D721Med (cell line): ENCODE measurements at regions not wholly inside any gene's neighbourhood (a gene's known extent, or its start where the extent isn't known, plus 50 kb on each side); places are given as distances from the start of the nearest gene placed in this dataset.

Experiments used
- DNase-seq: peaks from one replicate; pipeline ENCODE4 v3.0.0; 2011; ENCODE audit warnings: low spot score; ENCODE audit not compliant: insufficient read length
- FAIRE-seq: peaks from 2 replicates; lab custom pipeline; 2011; peaks lifted over from hg19 to GRCh38; lab: Jason Lieb, UNC
- TF ChIP-seq, protein P1 (sequence below): IDR thresholded peaks from 2 replicates; pipeline ENCODE4 v1.5.1; 2012; ENCODE audit warnings: mild to moderate bottlenecking, control low read depth; ENCODE audit not compliant: insufficient read depth; ENCODE audit errors: missing control alignments

DNA sequence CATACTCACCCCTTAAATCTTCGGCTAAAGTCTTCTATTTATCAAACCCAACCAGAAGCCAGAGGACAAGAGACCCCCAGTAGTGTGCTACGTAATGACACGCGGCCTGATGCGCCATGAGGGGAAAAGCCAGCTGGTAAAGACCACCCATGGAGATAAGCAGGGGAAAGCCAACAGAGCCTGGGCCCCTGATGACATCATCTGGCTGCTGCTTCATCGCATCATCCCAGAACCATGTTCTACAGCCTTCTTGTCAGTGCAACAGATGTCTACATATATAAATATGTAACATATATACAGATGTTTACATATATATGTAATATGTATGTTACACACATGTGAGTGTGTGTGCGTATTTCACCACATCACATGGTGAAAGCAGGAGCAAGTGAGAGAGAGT is 81.7 kb upstream of the VANGL1 start:
- DNase-seq = no peak
- TF ChIP-seq, protein P1, sequence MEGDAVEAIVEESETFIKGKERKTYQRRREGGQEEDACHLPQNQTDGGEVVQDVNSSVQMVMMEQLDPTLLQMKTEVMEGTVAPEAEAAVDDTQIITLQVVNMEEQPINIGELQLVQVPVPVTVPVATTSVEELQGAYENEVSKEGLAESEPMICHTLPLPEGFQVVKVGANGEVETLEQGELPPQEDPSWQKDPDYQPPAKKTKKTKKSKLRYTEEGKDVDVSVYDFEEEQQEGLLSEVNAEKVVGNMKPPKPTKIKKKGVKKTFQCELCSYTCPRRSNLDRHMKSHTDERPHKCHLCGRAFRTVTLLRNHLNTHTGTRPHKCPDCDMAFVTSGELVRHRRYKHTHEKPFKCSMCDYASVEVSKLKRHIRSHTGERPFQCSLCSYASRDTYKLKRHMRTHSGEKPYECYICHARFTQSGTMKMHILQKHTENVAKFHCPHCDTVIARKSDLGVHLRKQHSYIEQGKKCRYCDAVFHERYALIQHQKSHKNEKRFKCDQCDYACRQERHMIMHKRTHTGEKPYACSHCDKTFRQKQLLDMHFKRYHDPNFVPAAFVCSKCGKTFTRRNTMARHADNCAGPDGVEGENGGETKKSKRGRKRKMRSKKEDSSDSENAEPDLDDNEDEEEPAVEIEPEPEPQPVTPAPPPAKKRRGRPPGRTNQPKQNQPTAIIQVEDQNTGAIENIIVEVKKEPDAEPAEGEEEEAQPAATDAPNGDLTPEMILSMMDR = no peak
- FAIRE-seq = no peak

DNA sequence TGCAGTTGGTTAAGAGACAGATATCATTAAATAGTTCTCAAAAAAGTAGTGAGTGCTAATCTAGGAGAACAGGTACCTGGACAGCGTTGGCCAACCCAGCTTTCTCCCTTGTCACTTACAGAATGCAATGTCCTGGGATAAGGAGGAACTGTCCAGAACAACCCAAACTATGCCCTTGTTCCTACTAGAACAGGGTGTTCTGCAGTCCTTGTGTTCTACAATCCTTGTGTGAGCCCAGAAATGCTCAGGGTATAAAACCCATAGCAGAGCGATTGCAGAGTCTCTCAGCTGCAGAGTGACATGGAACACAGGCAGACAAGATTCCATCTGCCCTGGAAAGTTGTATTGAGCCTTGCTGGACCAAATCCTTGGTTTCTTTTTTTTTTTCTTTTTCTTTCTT is 83.5 kb upstream of the VANGL1 start:
- DNase-seq = no peak
- FAIRE-seq = no peak
- TF ChIP-seq, protein P1 = no peak

DNA sequence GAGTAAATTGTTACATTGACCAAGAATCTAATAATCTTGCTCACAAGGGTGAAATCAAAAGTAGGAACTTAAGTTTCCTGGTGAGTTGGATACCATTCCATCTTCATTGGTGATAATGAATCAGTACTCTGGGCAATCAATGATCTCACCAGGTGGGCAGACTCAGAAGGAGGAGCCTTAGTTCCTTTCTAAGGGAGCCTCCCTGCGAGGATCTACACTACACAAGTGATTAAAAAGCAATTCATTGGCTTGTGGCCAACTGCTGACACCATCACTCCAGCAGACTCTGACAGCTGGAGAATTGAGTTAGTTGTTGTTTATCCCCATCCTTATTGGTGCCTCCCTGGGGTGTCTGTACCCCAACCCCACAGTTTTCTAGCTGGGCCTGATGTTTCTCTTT is 84.1 kb upstream of the VANGL1 start:
- DNase-seq (no peak), FAIRE-seq (no peak)
- TF ChIP-seq, protein P1 = no peak

DNA sequence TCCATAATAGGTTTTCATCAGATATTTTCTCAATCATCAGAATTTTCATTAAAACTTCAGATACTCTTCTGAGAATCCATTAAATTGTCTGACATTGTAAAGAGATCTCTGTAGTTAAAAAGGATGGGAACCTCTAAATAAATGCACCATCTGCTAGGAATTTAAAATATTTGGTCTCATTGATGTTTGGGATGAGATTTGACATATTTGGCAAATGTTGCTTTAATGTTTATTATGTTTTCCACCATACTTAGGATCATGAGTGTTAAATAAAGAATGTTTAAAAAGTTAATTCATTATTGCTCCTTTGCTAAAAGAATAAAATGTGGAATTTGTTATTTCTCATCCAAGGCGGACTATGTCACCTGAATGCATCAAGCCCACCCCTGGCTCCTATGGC is 85.5 kb upstream of the VANGL1 start:
- TF ChIP-seq, protein P1 = no peak
- no peak for FAIRE-seq
- no peak for DNase-seq

DNA sequence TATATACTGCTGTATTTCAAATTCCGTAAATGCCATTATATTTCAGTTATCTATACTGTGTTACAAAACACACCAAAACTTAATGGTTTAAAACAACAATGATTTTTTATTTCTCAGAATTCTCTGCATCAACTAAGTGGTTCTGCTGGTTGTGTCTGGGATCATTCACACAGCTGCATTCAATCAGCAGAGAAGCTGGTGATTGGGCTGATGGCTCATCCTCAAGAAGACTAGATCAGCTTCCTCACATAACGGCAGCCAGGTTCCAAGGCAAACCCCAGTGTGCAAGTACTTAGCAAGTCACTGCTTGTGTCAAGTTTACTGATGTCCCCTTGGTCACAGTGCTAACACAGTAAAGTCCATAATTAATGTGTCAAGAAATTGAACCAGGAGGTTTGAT is 86.3 kb upstream of the VANGL1 start:
- DNase-seq = no peak
- TF ChIP-seq, protein P1 = no peak
- FAIRE-seq = no peak

DNA sequence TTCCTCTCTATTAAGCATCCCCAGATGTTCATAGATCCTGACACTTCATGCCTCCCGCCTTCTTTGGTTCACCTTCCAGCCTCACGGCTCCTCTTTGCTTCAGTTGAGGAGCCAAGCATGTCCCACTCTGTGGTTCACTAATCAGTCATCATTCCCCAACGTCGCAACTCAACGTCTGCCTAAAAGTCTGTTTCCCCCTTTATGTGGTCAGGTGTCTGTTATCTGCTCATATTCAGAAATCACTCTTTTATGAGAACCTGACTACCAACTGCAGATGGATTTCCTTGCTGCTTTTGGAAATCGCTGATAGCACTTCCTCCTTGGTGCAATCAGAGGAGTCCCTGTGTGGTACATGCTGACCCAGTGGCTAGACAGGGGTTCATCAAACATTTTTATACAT is 94.1 kb upstream of the VANGL1 start:
- TF ChIP-seq, protein P1 = no peak
- DNase-seq = no peak
- no peak for FAIRE-seq

DNA sequence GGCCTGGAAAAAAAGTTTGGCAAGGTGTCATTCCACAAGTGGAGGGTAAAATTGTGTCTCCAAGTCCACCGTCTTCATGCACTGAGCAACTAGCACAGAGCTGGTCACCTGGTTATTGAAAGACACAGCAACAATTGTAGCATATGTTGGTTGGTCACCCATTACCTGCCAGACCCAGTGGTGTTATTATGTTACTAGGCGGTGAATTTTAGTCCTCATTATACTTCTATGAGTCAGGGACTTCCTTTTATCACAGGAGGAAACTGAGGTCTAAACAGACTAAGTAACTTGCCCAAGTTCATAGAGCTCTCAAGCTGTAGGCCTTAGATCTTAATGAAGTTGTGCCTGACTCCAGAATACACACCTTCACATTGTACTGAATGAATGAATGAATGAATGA is 94.9 kb upstream of the VANGL1 start:
- TF ChIP-seq, protein P1 = no peak
- DNase-seq (no peak), FAIRE-seq (no peak)
